GM18498 (cell line): ENCODE measurements at regions not wholly inside any gene's neighbourhood (a gene's known extent, or its start where the extent isn't known, plus 50 kb on each side); places are given as distances from the start of the nearest gene placed in this dataset.
"Not testable (repeated sequence)": the region's sequence is repeated elsewhere in the genome, so short reads cannot be mapped to it uniquely, and the experiment has no call there.

Source experiments
- ATAC-seq: cut with Tn5 transposase; IDR thresholded peaks from one replicate; pipeline ENCODE4 v1.9.1; 2021; ENCODE audit warnings: mild to moderate bottlenecking, moderate library complexity; ENCODE audit not compliant: unreplicated experiment

DNA sequence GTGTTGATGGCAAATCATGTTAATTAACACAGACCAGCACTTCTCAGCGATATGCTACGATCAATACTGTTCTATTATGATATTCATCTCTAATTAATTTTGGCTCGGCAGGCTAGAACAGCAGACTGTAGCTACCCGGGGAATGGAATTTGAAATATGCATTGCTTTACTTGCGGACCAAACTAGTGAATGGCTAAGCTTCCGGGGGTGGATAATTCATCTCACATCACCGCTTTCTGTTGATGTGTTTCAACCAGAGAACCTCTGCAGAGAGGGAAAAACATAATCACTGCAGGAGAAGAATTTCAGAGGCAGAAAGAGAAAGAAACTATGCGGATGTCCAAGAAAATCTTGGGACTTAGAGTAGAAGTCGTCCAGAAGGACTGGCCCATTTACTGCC, 490.9 kb downstream of the STK39 start:
- no peak for ATAC-seq

DNA sequence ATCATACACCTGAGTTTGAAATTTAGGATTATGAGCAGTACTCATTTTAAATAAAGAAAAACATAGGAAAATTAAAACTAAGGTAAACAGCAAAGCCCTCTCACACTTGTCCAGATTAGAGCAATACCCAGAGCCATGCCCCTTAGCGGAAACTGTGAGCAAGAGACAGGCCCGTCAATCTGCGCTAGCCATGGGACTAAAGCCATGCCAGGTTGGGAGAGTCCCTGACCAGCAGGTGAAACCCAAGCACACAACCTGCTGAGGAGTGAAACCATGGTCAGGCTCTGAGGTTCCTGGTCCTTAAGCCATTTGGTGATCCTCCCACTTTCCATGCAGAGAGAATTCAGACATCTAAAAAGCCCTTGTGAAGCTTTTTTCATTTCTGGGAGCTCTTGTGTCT, 494.3 kb downstream of the STK39 start:
- ATAC-seq = no peak

GRCh38 chr2:167752734-167753133, 494.7 kb downstream of the STK39 start:
- ATAC-seq = no peak

DNA sequence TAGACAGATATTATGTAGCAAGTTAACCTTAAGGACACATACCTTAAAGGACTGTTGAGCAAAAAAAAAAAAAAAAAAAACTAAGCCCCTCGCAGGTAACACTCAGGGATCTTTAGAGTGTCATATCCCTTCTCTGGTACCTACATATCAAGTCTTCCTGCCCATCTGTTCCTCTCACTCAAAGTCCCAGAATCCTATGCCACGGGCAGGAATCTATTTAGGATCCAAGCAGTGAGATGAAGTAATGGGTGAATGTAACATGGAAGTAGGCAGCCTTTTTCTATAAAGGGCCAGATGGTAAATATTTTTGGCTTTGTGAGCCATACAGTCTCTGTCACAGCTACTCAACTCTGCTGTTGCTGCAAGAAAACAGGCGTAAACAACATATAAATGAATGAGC, 496.7 kb downstream of the STK39 start:
- ATAC-seq = no peak

GRCh38 chr2:167749660-167750059, 497.7 kb downstream of the STK39 start:
- ATAC-seq = no peak

DNA sequence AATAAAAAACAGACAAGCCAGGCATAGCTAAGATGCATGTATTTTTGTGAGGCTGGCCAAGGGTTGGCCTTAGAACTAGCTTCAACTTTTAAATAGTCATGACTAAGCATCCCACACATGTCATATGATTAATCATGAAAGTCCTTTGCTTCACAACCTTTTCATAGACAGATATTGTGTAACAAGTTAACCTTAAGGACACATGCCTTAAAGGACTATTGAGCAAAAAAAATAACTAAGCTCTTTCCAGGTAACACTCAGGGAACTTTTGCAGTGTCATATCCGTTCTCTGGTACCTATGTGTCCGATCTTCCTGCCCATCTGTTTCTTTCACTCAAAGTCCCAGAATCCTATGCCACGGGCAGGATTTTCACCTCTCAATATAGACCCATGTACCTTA, 498.4 kb downstream of the STK39 start:
- ATAC-seq = no peak

DNA sequence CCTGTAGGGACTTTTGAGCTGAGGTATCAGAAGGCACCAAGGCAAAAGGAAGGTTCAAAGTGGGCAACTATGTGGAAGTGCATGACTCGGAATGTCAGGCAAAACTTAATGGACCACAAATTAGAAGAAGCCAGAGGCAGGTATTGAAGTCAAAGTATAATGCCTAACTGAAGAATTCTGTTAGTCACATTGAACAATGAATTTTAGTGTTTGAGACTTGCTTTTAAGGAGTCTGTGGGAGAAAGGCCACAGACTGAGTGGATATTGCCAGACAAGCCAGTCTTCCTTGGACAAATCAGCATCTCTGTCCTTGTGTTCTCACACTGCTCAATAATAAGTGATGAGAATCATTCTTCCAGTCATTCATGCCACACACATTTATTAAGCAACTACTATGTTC, 498.9 kb downstream of the STK39 start:
- ATAC-seq = no peak

GRCh38 chr2:167745667-167746066, 501.7 kb downstream of the STK39 start:
- no peak for ATAC-seq

GRCh38 chr2:167739921-167740320, 507.5 kb downstream of the STK39 start:
- ATAC-seq = not testable (repeated sequence)

DNA sequence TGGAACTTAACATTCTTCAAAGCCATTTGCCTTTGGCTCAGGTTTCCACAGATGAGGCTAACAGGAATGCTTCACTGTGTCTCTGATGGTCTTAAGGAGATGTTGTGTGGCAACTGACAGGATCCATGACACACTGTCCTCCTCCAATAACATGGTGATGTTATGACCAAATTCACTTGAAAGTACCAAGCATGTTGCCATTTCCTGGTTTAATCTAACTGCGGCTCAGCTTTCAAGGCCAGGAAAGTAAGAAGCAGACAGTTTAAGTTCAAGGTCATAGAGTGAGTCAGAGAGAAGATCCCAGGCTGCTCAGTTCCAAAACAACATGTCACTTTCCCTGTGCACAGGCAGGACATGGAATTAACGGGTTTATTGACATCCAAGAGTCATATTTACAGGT, 513.6 kb downstream of the STK39 start:
- ATAC-seq = no peak

DNA sequence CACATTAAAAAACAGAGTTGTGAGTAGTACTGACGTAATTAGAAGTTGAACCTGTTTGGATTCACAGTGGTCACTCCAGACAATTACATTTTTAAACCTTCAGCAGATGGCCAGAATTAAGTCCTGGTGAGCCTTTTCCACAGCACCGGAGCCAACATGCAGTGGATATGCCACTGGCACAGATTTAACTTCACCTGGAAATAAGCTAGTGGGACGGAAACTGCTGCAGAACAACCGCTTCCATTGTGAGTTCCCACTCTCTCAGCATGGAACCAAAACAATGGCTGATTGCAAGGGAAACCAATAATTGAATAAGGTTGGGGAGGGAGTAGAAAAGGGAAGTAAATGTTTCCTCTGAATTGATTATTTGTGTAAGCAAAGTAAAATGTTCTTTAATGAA, 515.1 kb downstream of the STK39 start:
- no peak for ATAC-seq

GRCh38 chr2:167729911-167730310, 517.5 kb downstream of the STK39 start:
- no peak for ATAC-seq

- ATAC-seq = no peak
Measured at GRCh38 chr2:167726788-167727187, 520.6 kb downstream of the STK39 start.

DNA sequence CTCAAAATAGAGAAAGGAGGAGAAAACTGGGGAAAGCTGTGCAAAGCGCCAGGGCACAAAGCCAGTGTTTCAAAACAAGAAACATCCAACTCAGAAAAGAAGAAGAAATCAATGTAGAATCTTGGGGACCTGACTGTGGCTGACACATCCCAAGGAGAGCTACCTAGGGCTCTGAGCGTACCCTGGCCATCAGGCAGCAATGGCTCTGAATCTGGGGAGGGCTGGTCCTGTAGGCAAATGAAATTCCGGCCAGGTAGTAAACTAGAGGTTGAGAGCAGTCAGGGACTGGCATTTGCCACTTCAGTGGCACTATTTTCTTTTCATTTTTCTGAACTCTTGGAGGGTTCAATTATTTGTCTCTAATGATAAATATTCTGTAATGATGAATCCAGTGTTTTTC, 525.8 kb downstream of the STK39 start:
- no peak for ATAC-seq

GRCh38 chr2:167719410-167719809, 528.0 kb downstream of the STK39 start:
- ATAC-seq = no peak

GRCh38 chr2:167718560-167718959, 528.8 kb downstream of the STK39 start:
- no peak for ATAC-seq

DNA sequence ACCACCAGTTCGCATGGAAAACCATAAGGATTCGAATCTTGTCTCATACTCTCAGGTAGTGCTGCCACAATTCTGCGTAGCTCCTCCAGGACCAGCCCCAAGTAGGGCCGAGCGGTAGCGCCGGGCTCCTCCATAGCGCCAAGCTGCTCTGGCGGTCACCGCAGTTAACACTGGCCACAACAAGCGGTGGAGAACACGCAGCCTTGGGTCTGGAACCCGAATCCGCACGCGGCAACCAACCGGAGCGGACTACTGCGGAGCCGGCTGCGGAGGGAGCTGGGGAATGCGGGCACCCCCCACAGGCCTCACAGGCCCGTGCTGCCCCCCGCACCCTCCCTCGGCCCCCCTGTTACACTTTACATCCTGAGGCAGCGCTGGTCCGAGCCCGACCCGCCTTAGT, 531.5 kb downstream of the STK39 start:
- no peak for ATAC-seq

- ATAC-seq = not testable (repeated sequence)
Measured at GRCh38 chr2:167715498-167715897, 531.9 kb downstream of the STK39 start.

DNA sequence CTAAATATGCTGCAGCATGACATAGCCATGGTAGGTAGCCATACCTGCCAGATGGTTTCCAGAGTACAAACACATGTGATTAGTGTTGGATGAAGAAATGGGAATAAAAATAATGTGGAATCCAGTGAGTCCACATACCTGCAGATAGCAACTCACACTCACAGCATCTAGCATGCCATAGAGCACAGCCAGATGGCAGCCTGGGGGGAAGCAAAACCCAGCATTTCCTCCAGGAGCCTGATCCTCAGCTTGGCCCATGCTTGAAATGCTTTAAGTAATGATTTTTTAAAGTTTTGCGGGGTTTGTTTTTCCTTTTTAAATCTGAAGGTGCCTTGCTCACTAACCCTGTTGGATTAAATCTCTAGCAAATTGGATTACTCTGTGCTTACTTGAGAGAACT, 535.1 kb downstream of the STK39 start:
- no peak for ATAC-seq

GRCh38 chr2:167708998-167709397, 538.4 kb downstream of the STK39 start:
- ATAC-seq = no peak

DNA sequence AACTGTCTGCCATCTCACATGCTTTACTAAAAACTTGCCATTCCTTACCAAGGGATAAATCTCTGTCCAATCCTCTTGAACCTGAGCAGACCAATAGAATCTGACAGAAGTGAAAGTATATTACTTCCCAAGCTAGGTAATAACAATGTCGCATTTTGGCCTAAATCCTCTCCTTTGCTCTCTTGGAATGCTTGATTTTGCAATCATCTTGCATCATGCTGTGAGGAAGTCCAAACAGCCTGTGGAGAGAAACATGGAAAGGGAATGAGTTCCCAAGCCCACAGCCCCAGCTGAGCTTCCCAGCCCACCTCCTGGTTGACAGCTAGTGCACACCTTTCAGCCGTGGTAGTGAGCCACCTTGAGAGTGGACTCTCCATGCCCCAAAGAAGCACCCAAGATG, 540.6 kb downstream of the STK39 start:
- ATAC-seq = no peak

- no peak for ATAC-seq
Measured at GRCh38 chr2:167703441-167703840, 544.0 kb downstream of the STK39 start.

- no peak for ATAC-seq
Measured at GRCh38 chr2:167702227-167702626, 545.2 kb downstream of the STK39 start.

DNA sequence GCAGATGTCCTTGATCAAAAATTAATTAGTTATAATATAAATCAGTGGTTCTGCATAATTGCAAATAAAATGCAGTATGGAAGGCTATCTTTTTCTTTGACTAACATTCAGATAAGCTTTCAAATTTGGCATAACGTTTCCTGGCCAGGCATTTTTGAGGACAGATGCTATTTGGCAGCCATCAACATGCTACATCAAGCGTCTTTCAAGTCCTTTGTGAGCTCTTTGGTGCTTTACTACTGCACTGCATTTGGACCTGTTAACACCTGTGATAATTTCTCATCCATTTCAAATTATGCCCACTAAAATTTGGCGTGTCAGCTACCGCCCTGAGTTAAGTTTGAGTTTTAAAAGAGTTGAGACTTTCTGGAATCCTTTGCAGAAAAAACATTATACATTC, 545.7 kb downstream of the STK39 start:
- ATAC-seq = no peak
